Activated naive CD8-positive, alpha-beta T cell treated with anti-CD3 and anti-CD28 coated beads, Interleukin-2, amount 50 U/mL, for 24 hours (primary cell): ENCODE measurements at regions not wholly inside any gene's neighbourhood (a gene's known extent, or its start where the extent isn't known, plus 50 kb on each side); places are given as distances from the start of the nearest gene placed in this dataset.

ENCODE experiments used
- ATAC-seq: fragments of 150-1000 bp; cut with Tn5 transposase; one replicate; pipeline ENCODE4 v1.10.0; 2021
- DNase-seq: peaks from one replicate; pipeline ENCODE4 v3.0.0; 2021
- H3K27ac Mint-ChIP-seq: one replicate; pipeline ENCODE4 v1.8.0; 2021; ENCODE audit warnings: mild to moderate bottlenecking, mixed read lengths
- H3K27me3 Mint-ChIP-seq: one replicate; pipeline ENCODE4 v1.8.0; 2021; ENCODE audit warnings: mixed read lengths
- H3K36me3 Mint-ChIP-seq: one replicate; pipeline ENCODE4 v1.8.0; 2021; ENCODE audit warnings: low read depth, mixed read lengths
- H3K4me1 Mint-ChIP-seq: one replicate; pipeline ENCODE4 v1.8.0; 2021; ENCODE audit warnings: mixed read lengths
- H3K4me3 Mint-ChIP-seq: one replicate; pipeline ENCODE4 v1.8.0; 2021; ENCODE audit warnings: mild to moderate bottlenecking, moderate library complexity, mixed read lengths
- H3K9me3 Mint-ChIP-seq: one replicate; pipeline ENCODE4 v1.8.0; 2021; ENCODE audit warnings: mixed read lengths

DNA sequence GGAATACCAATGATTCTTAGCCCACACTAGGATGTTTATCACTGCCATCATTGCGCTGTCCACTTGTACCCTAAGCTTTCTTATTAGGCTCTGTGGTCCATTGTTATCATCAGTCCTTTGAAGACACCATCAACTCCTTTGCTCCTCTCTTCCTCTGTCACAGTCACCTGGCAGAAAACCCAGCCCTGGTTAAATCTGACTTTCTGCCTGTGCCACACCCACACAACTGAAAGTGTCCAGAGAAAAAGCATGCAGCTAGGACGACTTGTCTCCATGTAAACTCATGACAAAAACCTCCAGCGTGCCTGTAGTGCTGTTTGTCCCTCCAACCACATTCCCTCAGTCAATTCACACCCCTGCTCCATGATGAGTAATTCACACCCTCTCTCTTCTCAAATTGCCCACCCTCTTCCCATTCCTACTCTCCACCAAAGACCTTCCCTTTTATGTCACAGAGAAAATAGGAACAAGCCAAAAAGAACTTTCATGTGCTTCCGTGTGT lies 297.4 kb upstream of the MGAT5 start:
- DNase-seq (no peak), ATAC-seq (no peak)
- no peaks in the 10 kb centered on the region for H3K9me3 Mint-ChIP-seq
- peaks cover 5% of the 10 kb centered on the region for H3K4me1 Mint-ChIP-seq
- H3K27ac Mint-ChIP-seq = no peak overlapping the region
- H3K27me3 Mint-ChIP-seq = peaks cover 27% of the 10 kb centered on the region
- no peaks in the 10 kb centered on the region for H3K36me3 Mint-ChIP-seq
- H3K4me3 Mint-ChIP-seq = no peak overlapping the region

DNA sequence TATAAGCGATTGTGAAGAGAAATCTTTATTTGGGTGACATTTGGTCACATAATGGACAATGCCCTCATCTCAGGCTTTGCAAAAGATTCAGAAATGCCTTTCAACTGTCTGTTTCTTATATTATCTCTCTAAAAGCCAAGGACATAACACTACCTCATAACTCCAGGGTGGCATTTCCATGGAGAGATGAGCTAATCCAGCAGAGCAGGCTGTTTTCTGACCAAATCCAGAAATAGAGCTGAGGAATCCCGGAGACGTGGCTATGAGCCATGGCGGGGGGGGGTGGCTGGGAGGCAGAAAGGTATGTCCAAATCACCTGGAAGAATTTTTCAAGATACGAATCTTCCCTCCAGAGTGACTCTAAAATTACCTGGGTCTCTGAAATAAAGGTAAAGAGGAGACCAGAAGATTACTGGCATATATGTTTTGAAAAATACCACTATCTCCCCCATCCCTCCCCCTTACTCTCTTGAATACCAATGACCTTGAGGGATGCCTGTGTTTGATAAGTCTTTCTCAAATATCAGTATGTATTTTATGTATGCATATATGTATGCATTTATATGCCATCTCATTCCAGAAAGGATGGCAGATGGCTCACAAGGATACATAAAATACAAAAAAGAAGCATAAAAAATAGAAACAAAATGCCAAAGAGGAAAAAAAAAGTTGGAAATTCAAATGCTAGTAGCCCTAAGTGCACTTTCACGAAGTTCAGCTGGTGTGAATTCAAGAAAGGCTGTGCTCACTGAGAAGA lies 296.0 kb upstream of the MGAT5 start:
- H3K36me3 Mint-ChIP-seq = no peaks in the 10 kb centered on the region
- H3K27me3 Mint-ChIP-seq = peaks cover 31% of the 10 kb centered on the region
- H3K9me3 Mint-ChIP-seq = no peaks in the 10 kb centered on the region
- no peaks in the 10 kb centered on the region for H3K4me1 Mint-ChIP-seq
- no peak for ATAC-seq
- no peak for DNase-seq
- H3K27ac Mint-ChIP-seq = no peak overlapping the region
- no peak overlapping the region for H3K4me3 Mint-ChIP-seq

- ATAC-seq (no peak), DNase-seq (no peak)
- Mint-ChIP-seq H3K27me3 (peaks cover 34% of the 10 kb centered on the region), H3K4me1 (no peaks in the 10 kb centered on the region), H3K36me3 (no peaks in the 10 kb centered on the region), H3K4me3 (no peak overlapping the region), H3K27ac (no peak overlapping the region), H3K9me3 (no peaks in the 10 kb centered on the region)
These were observed 294.8 kb upstream of the MGAT5 start for GRCh38 chr2:133959066-133959465.

DNA sequence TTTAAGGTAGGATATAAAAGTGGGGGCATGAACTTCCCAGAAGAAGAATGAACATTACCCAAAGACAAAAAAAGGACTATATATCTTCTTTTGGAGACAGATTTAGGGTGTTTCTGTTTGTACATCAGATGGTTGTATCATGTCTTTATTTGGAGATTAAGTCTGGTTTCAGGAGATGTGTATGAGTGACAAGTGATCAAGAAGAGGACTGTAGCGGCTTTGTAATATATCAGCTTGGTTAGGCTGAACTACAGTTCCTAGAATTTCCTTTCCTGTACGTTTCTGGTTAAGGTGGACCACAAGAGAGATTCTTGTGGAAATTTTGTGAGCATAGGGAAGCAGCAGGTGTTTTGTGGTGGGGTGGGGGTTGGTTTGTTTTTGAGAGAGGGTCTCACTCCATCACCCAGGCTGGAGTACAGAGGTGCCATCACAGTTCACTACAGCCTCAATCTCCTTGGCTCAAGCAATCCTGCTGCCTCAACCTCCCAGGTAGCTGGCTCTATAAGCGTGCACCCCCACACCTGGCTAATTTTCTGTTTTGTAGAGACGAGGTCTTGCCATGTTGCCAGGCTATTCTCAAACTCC lies 287.1 kb upstream of the MGAT5 start:
- H3K27ac Mint-ChIP-seq = no peak overlapping the region
- no peaks in the 10 kb centered on the region for H3K36me3 Mint-ChIP-seq
- H3K4me3 Mint-ChIP-seq = no peak overlapping the region
- H3K9me3 Mint-ChIP-seq = no peaks in the 10 kb centered on the region
- ATAC-seq (no peak), DNase-seq (no peak)
- H3K4me1 Mint-ChIP-seq = no peaks in the 10 kb centered on the region
- H3K27me3 Mint-ChIP-seq = peaks cover 14% of the 10 kb centered on the region

GRCh38 chr2:133967326-133967725 lies 286.5 kb upstream of the MGAT5 start:
- no peak for DNase-seq
- Mint-ChIP-seq H3K27me3 (peaks cover 11% of the 10 kb centered on the region), H3K36me3 (no peaks in the 10 kb centered on the region), H3K27ac (no peak overlapping the region), H3K4me3 (no peak overlapping the region), H3K4me1 (no peaks in the 10 kb centered on the region), H3K9me3 (no peaks in the 10 kb centered on the region)
- no peak for ATAC-seq

- H3K9me3 Mint-ChIP-seq = no peaks in the 10 kb centered on the region
- ATAC-seq (no peak), DNase-seq (no peak)
- H3K27ac Mint-ChIP-seq = no peak overlapping the region
- H3K4me3 Mint-ChIP-seq = no peak overlapping the region
- no peaks in the 10 kb centered on the region for H3K4me1 Mint-ChIP-seq
- peaks cover 8% of the 10 kb centered on the region for H3K27me3 Mint-ChIP-seq
- H3K36me3 Mint-ChIP-seq = no peaks in the 10 kb centered on the region
These were observed 285.4 kb upstream of the MGAT5 start for GRCh38 chr2:133968446-133968845.

GRCh38 chr2:133970641-133971040 lies 283.2 kb upstream of the MGAT5 start:
- Mint-ChIP-seq H3K4me3 (no peak overlapping the region), H3K27ac (no peak overlapping the region), H3K36me3 (no peaks in the 10 kb centered on the region), H3K9me3 (no peaks in the 10 kb centered on the region), H3K4me1 (peaks cover 2% of the 10 kb centered on the region), H3K27me3 (peaks cover 8% of the 10 kb centered on the region)
- DNase-seq (no peak), ATAC-seq (no peak)

GRCh38 chr2:133972297-133972696 lies 281.6 kb upstream of the MGAT5 start:
- peaks cover 8% of the 10 kb centered on the region for H3K27me3 Mint-ChIP-seq
- H3K4me3 Mint-ChIP-seq = no peak overlapping the region
- H3K9me3 Mint-ChIP-seq = no peaks in the 10 kb centered on the region
- DNase-seq (no peak), ATAC-seq (no peak)
- H3K27ac Mint-ChIP-seq = no peak overlapping the region
- H3K4me1 Mint-ChIP-seq = peaks cover 2% of the 10 kb centered on the region
- H3K36me3 Mint-ChIP-seq = no peaks in the 10 kb centered on the region

DNA sequence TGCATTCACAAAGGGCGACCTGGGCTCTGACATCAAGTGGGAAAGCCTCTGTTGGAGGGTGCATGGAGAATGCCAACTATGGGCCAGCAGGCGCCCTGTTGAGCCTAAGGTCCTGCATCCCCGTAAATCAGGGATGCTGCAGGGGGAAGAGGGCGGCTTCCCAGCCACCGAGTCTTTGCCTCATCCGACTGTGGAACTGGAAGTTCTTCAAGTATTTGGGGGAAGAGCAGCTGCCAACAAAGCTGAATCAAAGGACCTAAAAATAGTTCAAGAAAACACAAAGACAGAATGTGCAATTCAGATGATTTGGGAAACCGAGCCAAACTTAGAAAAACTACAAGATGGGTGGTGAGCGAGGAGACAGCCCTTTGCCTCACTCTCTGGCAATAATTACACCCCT lies 281.1 kb upstream of the MGAT5 start:
- DNase-seq = no peak
- H3K36me3 Mint-ChIP-seq = no peaks in the 10 kb centered on the region
- H3K27me3 Mint-ChIP-seq = peaks cover 8% of the 10 kb centered on the region
- peaks cover 2% of the 10 kb centered on the region for H3K4me1 Mint-ChIP-seq
- no peak overlapping the region for H3K27ac Mint-ChIP-seq
- no peaks in the 10 kb centered on the region for H3K9me3 Mint-ChIP-seq
- H3K4me3 Mint-ChIP-seq = no peak overlapping the region
- ATAC-seq = no peak

DNA sequence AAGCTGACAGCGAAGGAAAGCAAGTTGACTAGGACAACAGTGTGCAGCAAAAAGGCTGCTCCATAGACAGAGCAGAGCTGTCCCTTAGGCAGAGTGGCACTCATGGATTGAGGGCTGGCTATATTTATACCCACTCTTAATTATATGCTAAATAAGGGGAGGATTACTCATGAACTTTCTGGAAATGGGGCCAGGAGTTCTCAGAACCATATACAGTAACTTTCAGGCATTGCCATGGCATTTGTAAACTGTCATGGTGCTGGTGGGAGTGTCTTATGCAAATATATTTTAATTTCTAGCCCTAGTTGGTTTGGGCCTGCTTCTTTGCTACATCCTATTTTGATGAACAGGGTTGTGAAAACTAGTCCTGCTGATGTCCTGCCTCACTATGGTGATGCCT lies 279.5 kb upstream of the MGAT5 start:
- Mint-ChIP-seq H3K27me3 (peaks cover 8% of the 10 kb centered on the region), H3K9me3 (no peaks in the 10 kb centered on the region), H3K27ac (no peak overlapping the region), H3K36me3 (no peaks in the 10 kb centered on the region), H3K4me1 (peaks cover 2% of the 10 kb centered on the region), H3K4me3 (no peak overlapping the region)
- DNase-seq (no peak), ATAC-seq (no peak)

DNA sequence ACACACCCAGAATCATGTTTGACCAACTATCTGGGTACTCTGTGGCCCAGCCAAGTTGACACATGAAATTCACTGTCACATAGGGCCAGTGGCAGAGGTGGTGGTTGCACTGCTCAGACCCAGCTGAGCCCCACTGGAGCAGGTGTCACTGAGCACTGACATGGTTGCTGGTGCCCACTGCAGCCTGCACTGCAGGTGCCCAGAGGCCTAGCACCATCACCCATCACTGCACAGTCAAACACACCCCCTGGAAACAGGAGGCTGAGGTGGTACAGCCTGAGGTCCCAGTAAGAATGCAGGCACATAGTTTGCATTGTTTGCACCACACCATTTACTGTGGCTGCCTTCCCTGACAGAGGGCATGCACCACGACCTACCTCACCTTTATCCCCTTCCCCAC lies 278.7 kb upstream of the MGAT5 start:
- H3K4me3 Mint-ChIP-seq = no peak overlapping the region
- DNase-seq (no peak), ATAC-seq (no peak)
- H3K36me3 Mint-ChIP-seq = no peaks in the 10 kb centered on the region
- no peaks in the 10 kb centered on the region for H3K9me3 Mint-ChIP-seq
- no peak overlapping the region for H3K27ac Mint-ChIP-seq
- peaks cover 2% of the 10 kb centered on the region for H3K4me1 Mint-ChIP-seq
- peaks cover 4% of the 10 kb centered on the region for H3K27me3 Mint-ChIP-seq

DNA sequence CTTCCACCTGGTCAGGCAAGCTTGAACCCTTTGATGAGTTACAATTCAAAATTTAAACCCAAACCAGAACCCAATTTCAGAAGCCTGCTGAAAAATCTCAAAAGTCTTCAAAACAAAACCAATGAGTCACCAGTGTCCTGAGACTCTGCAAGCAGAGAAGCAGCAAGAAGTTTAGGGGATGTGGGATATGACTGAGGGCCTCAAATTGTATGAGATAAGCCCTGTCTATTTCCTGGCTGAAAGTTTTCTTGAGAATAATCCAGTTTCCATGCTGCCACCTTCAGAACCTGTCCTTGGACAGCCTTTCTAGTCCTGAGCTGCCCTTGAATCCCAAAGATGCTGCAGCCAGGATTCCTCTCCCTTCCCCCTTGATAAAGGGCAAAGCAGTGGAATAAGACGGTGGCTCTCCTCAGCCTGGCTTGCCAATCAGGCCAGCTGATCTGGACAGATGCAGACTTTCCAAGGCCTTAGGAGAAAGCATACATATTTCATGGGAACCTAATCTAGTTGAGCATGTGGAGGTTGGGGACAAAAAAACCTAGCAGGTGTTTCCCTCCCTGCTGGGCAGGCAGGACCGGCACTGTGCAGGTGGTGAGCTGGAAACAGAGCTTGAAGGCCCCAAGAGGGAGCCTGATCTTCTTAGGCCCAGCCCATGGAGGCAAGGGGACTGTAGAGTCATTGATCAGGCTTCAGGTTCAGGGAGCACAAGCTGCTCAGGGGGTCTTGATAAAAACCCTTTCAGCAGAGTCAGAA lies 278.0 kb upstream of the MGAT5 start:
- H3K4me1 Mint-ChIP-seq = peaks cover 2% of the 10 kb centered on the region
- H3K4me3 Mint-ChIP-seq = no peak overlapping the region
- no peaks in the 10 kb centered on the region for H3K36me3 Mint-ChIP-seq
- peaks cover 2% of the 10 kb centered on the region for H3K27me3 Mint-ChIP-seq
- ATAC-seq (no peak), DNase-seq (no peak)
- H3K9me3 Mint-ChIP-seq = no peaks in the 10 kb centered on the region
- no peak overlapping the region for H3K27ac Mint-ChIP-seq

- peaks cover 2% of the 10 kb centered on the region for H3K4me1 Mint-ChIP-seq
- no peaks in the 10 kb centered on the region for H3K36me3 Mint-ChIP-seq
- H3K27me3 Mint-ChIP-seq = peaks cover 2% of the 10 kb centered on the region
- DNase-seq = no peak
- no peak overlapping the region for H3K4me3 Mint-ChIP-seq
- H3K27ac Mint-ChIP-seq = no peak overlapping the region
- no peak for ATAC-seq
- no peaks in the 10 kb centered on the region for H3K9me3 Mint-ChIP-seq
These were observed 277.2 kb upstream of the MGAT5 start for GRCh38 chr2:133976659-133977058.

- Mint-ChIP-seq H3K36me3 (no peaks in the 10 kb centered on the region), H3K27me3 (peaks cover 2% of the 10 kb centered on the region), H3K4me1 (peaks cover 2% of the 10 kb centered on the region), H3K4me3 (no peak overlapping the region), H3K27ac (no peak overlapping the region), H3K9me3 (no peaks in the 10 kb centered on the region)
- DNase-seq (no peak), ATAC-seq (no peak)
These were observed 276.5 kb upstream of the MGAT5 start for GRCh38 chr2:133977405-133977804.

- H3K4me3 Mint-ChIP-seq = no peak overlapping the region
- no peaks in the 10 kb centered on the region for H3K9me3 Mint-ChIP-seq
- no peaks in the 10 kb centered on the region for H3K4me1 Mint-ChIP-seq
- DNase-seq (no peak), ATAC-seq (no peak)
- H3K27ac Mint-ChIP-seq = no peak overlapping the region
- peaks cover 3% of the 10 kb centered on the region for H3K27me3 Mint-ChIP-seq
- no peaks in the 10 kb centered on the region for H3K36me3 Mint-ChIP-seq
These were observed 271.6 kb upstream of the MGAT5 start for GRCh38 chr2:133982256-133982655.
